HG03060 (cell line): ENCODE measurements at regions not wholly inside any gene's neighbourhood (a gene's known extent, or its start where the extent isn't known, plus 50 kb on each side); places are given as distances from the start of the nearest gene placed in this dataset.
"Not testable (repeated sequence)": the region's sequence is repeated elsewhere in the genome, so short reads cannot be mapped to it uniquely, and the experiment has no call there.

ENCODE experiments used
- ATAC-seq: cut with Tn5 transposase; IDR thresholded peaks from one replicate; pipeline ENCODE4 v1.9.1; 2021; ENCODE audit warnings: low read depth, moderate number of reproducible peaks; ENCODE audit not compliant: unreplicated experiment

- ATAC-seq, result no peak
Observed at GRCh38 chr2:182477774-182478173, 50.9 kb upstream of the PDE1A start.

DNA sequence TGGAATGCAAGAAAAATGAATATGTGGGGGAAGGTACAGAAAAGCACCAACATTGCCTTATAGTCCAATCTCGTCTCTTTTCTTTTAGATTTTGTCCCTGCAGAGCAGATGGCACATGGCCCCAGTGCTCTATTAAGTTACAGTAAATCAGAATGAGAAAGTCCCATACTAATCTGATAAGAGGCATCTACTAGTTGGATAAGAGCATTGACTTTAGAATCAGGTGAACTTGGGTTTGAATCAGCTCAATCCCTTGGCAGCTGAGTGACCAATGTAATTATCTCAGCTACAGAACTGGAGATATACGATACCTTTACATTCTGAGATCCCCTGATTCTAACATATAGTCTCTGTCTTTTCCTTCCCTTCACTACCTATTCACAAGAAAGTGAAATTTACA is 54.8 kb upstream of the PDE1A start:
- no peak for ATAC-seq

DNA sequence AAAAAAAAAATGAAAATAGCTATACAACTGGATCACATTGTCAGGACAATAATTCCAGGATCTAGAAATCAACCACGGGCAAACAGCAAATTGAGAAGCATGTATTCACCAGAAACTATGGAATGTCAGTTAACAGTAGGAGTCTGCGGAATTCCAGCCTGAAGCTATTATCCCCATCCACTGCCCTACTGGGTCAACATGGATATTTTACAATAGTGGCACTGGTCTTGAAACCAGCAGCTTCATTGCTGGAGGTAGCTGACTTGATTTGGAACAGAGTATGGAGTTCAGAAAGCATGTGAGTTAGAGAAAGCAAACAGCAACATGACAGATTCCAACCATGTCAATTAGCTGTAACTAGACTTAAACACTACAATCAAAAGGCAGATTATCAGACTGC is 55.7 kb upstream of the PDE1A start:
- no peak for ATAC-seq

GRCh38 chr2:182496596-182496995 is 69.8 kb upstream of the PDE1A start:
- no peak for ATAC-seq

- no peak for ATAC-seq
Observed at GRCh38 chr2:182499706-182500470, 73.1 kb upstream of the PDE1A start.

- no peak for ATAC-seq
Observed at GRCh38 chr2:182503886-182504285, 77.0 kb upstream of the PDE1A start.

DNA sequence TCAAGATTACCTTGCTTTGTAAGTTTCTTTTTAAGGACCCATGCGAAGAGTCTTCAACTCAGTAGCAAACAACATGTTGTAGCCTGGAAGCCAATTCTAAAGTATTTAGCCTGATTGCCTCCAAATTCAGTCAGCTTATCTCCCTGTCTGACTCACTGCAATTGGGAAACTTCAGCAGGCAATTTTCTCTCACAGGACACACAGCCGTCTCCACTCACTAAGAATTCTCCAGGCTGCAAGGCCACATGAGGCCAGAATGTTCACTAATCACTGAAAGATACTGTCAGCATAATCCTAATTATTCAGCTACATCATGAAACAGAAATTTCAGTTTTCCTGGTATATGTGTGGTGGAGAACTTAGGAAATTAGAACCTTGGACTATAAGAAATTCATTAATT is 78.1 kb upstream of the PDE1A start:
- ATAC-seq, result no peak

GRCh38 chr2:182506606-182507005 is 79.8 kb upstream of the PDE1A start:
- no peak for ATAC-seq

GRCh38 chr2:182508583-182508982 is 81.7 kb upstream of the PDE1A start:
- ATAC-seq, result not testable (repeated sequence)

- no peak for ATAC-seq
Observed at GRCh38 chr2:182509216-182509615, 82.4 kb upstream of the PDE1A start.

- ATAC-seq, result no peak
Observed at GRCh38 chr2:182521453-182522404, 94.9 kb upstream of the PDE1A start.

DNA sequence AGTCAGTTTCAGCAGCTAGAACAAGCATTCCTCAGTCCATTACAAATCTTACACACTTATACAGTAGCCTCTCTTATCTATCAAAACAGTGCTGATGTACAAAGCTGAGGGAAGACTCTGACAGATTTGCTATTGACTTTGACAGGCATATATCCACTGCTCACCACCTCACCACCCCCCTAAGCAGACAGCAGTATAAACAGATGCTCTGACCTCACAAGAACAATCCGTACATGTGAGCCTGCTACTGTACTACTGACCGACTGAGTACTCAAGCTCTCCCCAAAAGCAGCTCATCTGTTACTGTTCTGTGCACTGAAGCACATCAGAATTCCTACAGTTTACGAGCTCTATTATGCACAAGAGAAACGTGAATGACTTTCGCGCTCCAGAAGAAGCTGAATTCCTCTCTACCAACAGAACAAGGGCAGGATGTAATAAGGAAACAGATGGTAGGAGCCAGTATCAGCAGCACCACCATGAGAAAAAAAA is 95.6 kb upstream of the PDE1A start:
- no peak for ATAC-seq

DNA sequence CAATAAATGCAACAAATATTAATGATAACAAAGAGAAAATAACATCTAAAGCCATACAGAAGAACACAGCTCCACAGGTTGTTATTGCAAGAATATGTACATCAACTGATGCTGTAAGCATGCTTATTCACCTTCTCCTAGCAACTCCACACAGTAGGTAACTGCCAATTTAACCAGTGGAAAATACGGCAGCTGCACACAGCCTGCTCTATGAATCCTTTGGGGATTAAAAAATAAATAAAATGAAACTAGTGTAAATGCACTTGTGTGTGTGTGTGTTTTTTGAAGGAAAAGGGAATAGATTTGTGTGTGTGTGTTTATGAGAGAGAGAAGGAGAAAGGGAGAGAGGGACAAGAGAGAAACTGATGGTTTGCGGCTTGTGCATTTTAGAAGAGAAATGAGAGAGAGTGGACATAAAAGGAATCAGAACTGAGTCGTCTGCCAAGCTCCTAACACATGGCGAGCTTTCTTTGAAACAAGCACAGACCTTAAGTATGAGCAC is 96.2 kb upstream of the PDE1A start:
- ATAC-seq, result no peak

GRCh38 chr2:182530636-182531035 is 103.8 kb upstream of the PDE1A start:
- ATAC-seq, result no peak

GRCh38 chr2:182540252-182540651 is 113.4 kb upstream of the PDE1A start:
- no peak for ATAC-seq

DNA sequence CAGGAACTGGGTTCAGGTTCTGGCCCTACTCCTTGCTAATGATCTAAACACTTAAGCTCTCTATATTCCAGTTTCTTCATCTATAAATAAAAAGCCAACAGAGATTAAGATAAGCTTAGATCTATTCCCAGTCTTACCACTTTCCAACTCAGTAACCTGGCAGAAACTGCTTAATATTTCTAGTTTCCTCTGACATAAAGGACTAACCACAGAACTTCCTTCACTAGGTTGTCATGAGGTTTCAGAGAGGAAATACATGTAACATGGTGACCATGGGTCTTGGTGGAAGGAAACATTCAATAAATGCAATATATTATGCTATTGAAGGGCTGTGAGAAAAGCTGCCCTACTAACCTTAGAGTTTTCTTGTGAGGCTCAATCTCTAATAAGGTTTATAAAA is 114.4 kb upstream of the PDE1A start:
- ATAC-seq, result peak; percentile 50

- no peak for ATAC-seq
Observed at GRCh38 chr2:182542501-182543258, 115.8 kb upstream of the PDE1A start.

DNA sequence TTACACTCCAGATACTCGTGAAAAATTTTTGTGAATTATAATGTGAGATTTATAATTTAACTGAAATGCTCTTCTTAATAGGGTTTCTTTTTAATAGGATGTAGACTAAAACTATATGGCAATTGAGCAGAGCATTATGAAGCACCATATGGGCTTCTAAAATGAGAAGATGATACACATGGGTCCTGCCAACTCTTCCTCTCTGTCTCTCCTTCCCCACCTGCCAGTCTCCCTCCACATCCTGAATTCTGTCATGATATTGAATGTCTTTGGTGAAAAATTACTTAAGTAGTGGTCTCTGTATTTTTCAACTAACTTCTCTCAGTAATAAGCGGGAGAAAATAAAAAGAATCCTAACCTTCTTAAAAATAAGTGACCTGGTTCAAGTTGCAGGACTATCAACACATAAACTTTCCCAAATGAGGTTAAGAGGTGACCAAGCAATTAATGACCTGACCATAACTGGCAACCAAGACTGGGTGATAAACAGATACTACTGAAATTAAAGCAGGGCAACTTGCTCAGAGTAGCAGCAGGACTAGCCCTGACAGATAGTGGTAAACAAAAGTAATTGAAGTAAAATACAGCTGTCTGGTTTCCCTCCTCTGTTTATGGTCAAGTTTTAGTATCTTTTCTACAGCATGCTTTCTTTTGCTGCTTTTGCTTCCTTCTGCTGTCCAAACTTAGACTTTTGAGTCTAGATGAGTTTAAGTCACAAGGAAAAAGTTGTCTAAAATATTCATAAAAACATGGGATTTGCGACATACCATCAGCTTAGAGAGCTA is 117.1 kb upstream of the PDE1A start:
- ATAC-seq, result no peak

DNA sequence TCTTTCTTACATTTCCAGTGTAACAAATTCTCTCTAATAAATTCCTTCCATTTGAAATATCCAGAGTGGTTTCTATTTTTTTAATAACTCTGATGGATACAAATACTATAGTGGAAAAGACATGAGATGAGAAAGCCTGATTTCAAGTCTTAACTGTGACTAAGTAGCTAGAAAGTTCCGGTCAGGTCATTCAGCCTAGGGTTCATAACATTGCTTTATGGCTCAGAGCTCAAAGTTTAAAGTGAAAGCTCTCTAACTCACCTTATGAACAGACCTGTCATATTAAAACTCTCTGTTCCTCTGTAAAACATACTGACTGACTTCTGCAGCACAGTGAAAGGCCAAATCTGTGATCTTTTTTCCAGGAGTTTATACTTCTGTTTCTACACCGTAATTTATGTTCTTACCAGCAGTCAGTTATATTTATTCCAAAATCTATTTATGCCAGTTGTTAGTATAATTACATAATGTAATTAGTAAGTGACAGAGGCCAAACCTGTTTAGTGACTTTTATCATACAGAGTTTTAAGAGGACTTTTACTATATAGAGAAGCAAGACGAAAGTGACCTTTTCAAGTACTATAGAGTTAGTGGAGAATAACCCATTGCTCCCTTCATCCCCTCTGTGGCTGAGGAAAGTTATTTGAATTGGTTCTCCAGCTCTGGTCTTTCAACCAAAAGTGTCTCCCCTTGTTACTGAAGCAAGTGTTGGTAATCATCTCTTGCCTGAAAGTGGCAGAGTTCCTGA is 118.8 kb upstream of the PDE1A start:
- ATAC-seq, result peak; percentile 65
